H9 (cell line): ENCODE measurements at regions not wholly inside any gene's neighbourhood (a gene's known extent, or its start where the extent isn't known, plus 50 kb on each side); places are given as distances from the start of the nearest gene placed in this dataset.
"Not testable (repeated sequence)": the region's sequence is repeated elsewhere in the genome, so short reads cannot be mapped to it uniquely, and the experiment has no call there.

Experiments used
- DNase-seq: peaks from one replicate; pipeline ENCODE4 v3.0.0-alpha.2; 2017
- H2AFZ ChIP-seq: one replicate; pipeline ENCODE4 v1.6.1; 2013; ENCODE audit warnings: mild to moderate bottlenecking, low read length, control low read depth, moderate library complexity
- H2AK5ac ChIP-seq: 2 replicates; pipeline ENCODE4 v1.6.1; 2013; ENCODE audit warnings: low read length, control low read depth, mixed read lengths; ENCODE audit not compliant: insufficient read length
- H2BK120ac ChIP-seq: one replicate; pipeline ENCODE4 v1.6.1; 2013; ENCODE audit warnings: low read depth, mild to moderate bottlenecking, low read length, control low read depth, inconsistent platforms; ENCODE audit not compliant: poor library complexity, severe bottlenecking
- H2BK12ac ChIP-seq: 2 replicates; pipeline ENCODE4 v1.6.1; 2013; ENCODE audit warnings: low read length, control low read depth, mixed read lengths, low read depth; ENCODE audit not compliant: insufficient read length
- H2BK15ac ChIP-seq: 2 replicates; pipeline ENCODE4 v1.6.1; 2013; ENCODE audit warnings: low read depth, low read length, control low read depth
- H2BK20ac ChIP-seq: one replicate; pipeline ENCODE4 v1.6.1; 2013; ENCODE audit warnings: low read depth, mild to moderate bottlenecking, low read length, control low read depth, inconsistent platforms; ENCODE audit not compliant: poor library complexity, severe bottlenecking
- H2BK5ac ChIP-seq: 2 replicates; pipeline ENCODE4 v1.6.1; 2013; ENCODE audit warnings: low read length, control low read depth, mixed read lengths; ENCODE audit not compliant: insufficient read length
- H3K14ac ChIP-seq: 2 replicates; pipeline ENCODE4 v1.6.1; 2013; ENCODE audit warnings: low read length, control low read depth; ENCODE audit not compliant: insufficient read depth
- H3K18ac ChIP-seq: 2 replicates; pipeline ENCODE4 v1.6.1; 2013; ENCODE audit warnings: low read depth, mild to moderate bottlenecking, mixed read lengths, low read length, control low read depth; ENCODE audit not compliant: insufficient read length
- H3K23ac ChIP-seq: 2 replicates; pipeline ENCODE4 v1.6.1; 2013; ENCODE audit warnings: low read length, control low read depth, mixed read lengths, low read depth; ENCODE audit not compliant: insufficient read length
- H3K23me2 ChIP-seq: 2 replicates; pipeline ENCODE4 v1.6.1; 2013; ENCODE audit warnings: low read depth, mild to moderate bottlenecking, mixed read lengths, low read length, control low read depth; ENCODE audit not compliant: insufficient read length, poor library complexity, severe bottlenecking
- H3K27ac ChIP-seq: 2 replicates; pipeline ENCODE4 v1.5.1; 2013; ENCODE audit warnings: low read length, control low read depth, mixed read lengths, low read depth; ENCODE audit not compliant: insufficient read length
- H3K27me3 ChIP-seq: 2 replicates; pipeline ENCODE4 v1.6.1; 2013; ENCODE audit warnings: low read length, control low read depth, inconsistent platforms; ENCODE audit not compliant: insufficient read depth
- H3K4ac ChIP-seq: 2 replicates; pipeline ENCODE4 v1.6.1; 2013; ENCODE audit warnings: low read depth, mild to moderate bottlenecking, control low read depth, inconsistent platforms, low read length, moderate library complexity
- H3K4me1 ChIP-seq: 2 replicates; pipeline ENCODE4 v1.6.1; 2013; ENCODE audit warnings: low read length, control low read depth, inconsistent platforms; ENCODE audit not compliant: insufficient read depth
- H3K4me2 ChIP-seq: 2 replicates; pipeline ENCODE4 v1.6.1; 2013; ENCODE audit warnings: low read length, control low read depth, mixed read lengths; ENCODE audit not compliant: insufficient read length, insufficient read depth
- H3K56ac ChIP-seq: 2 replicates; pipeline ENCODE4 v1.6.1; 2013; ENCODE audit warnings: low read depth, mild to moderate bottlenecking, mixed read lengths, low read length, control low read depth; ENCODE audit not compliant: insufficient read length
- H3K79me1 ChIP-seq: 2 replicates; pipeline ENCODE4 v1.6.1; 2013; ENCODE audit warnings: low read depth, mild to moderate bottlenecking, moderate library complexity, low read length, control low read depth, inconsistent platforms; ENCODE audit not compliant: insufficient read depth, poor library complexity, severe bottlenecking
- H3K79me2 ChIP-seq: 2 replicates; pipeline ENCODE4 v1.6.1; 2013; ENCODE audit warnings: low read length, control low read depth, inconsistent platforms; ENCODE audit not compliant: insufficient read depth
- H3K9ac ChIP-seq: 2 replicates; pipeline ENCODE4 v1.6.1; 2013; ENCODE audit warnings: low read length, control low read depth, mixed read lengths; ENCODE audit not compliant: insufficient read length; ENCODE audit errors: extremely low read depth
- H3K9me3 ChIP-seq: one replicate; pipeline ENCODE4 v1.6.1; 2013; ENCODE audit warnings: low read depth, low read length, inconsistent platforms; ENCODE audit not compliant: control insufficient read depth
- H3T11ph ChIP-seq: one replicate; pipeline ENCODE4 v1.6.1; 2013; ENCODE audit warnings: mild to moderate bottlenecking, low read length, control low read depth, inconsistent platforms
- H4K20me1 ChIP-seq: one replicate; pipeline ENCODE4 v1.6.1; 2013; ENCODE audit not compliant: control insufficient read depth, insufficient read length, insufficient read depth
- H4K5ac ChIP-seq: 2 replicates; pipeline ENCODE4 v1.6.1; 2013; ENCODE audit warnings: low read depth, mild to moderate bottlenecking, mixed read lengths, low read length, control low read depth; ENCODE audit not compliant: insufficient read length
- H4K8ac ChIP-seq: replicated peaks from 2 replicates; pipeline ENCODE4 v1.6.1; 2013; ENCODE audit warnings: low read length, control low read depth, mixed read lengths, low read depth; ENCODE audit not compliant: insufficient read length
- H4K91ac ChIP-seq: 2 replicates; pipeline ENCODE4 v1.6.1; 2013; ENCODE audit warnings: low read depth, mild to moderate bottlenecking, moderate library complexity, mixed read lengths, low read length, control low read depth; ENCODE audit not compliant: insufficient read length
- H3K27ac Mint-ChIP-seq, 3 experiments: 2 replicates in 2 of 3; 3 replicates in 1 of 3; pipeline ENCODE4 v1.8.0; 2020 to 2021; ENCODE audit warnings: mixed read lengths in 3 of 3, mild to moderate bottlenecking in 1 of 3, moderate library complexity in 1 of 3
- H3K27me3 Mint-ChIP-seq: 2 replicates; pipeline ENCODE4 v1.8.0; 2021; ENCODE audit warnings: low read depth, mild to moderate bottlenecking, moderate library complexity, mixed read lengths
- H3K36me3 Mint-ChIP-seq, 3 experiments: 2 replicates in 2 of 3; 3 replicates in 1 of 3; pipeline ENCODE4 v1.8.0; 2020 to 2021; ENCODE audit warnings: low read depth in 3 of 3, mixed read lengths in 3 of 3; ENCODE audit not compliant: insufficient read depth in 1 of 3
- H3K4me1 Mint-ChIP-seq, 2 experiments: 2 replicates each; pipeline ENCODE4 v1.8.0; 2020; ENCODE audit warnings: mixed read lengths in 2 of 2
- H3K4me3 Mint-ChIP-seq, 2 experiments: 2 replicates in 1 of 2; 3 replicates in 1 of 2; pipeline ENCODE4 v1.8.0; 2020 to 2021; ENCODE audit warnings: mild to moderate bottlenecking in 2 of 2, mixed read lengths in 2 of 2, moderate library complexity in 1 of 2
- H3K9me3 Mint-ChIP-seq, 2 experiments: 2 replicates in 1 of 2; 3 replicates in 1 of 2; pipeline ENCODE4 v1.8.0; 2020; ENCODE audit warnings: mild to moderate bottlenecking in 2 of 2, mixed read lengths in 2 of 2, moderate library complexity in 1 of 2
- CTCF ChIP-seq: fragments of 200-600 bp; sonication (generic); conservative IDR thresholded peaks from 3 replicates; pipeline ENCODE4 v1.8.0; 2021; ENCODE audit warnings: antibody characterized with exemption, mild to moderate bottlenecking
- WGBS: extraction: QIAGEN DNeasy Blood & Tissue Kit; methylation state at CpG from one replicate; pipeline ENCODE4 v1.1.7; 2013; ENCODE audit warnings: missing lambda C conversion rate, low lambda C conversion rate, mixed read lengths; ENCODE audit not compliant: insufficient read length; ENCODE audit errors: extremely low coverage; 5-methylcytosine and 5-hydroxymethylcytosine counted together

- Mint-ChIP-seq H3K27ac (no peak overlapping the region), H3K4me3 (no peak overlapping the region), H3K9me3 (peaks cover 0 to 2% of the 10 kb centered on the region in 2 experiments; a peak in 2 of 5 replicates), H3K4me1 (no peaks in the 10 kb centered on the region), H3K27me3 (peaks cover 3% of the 10 kb centered on the region), H3K36me3 (no peaks in the 10 kb centered on the region)
- Histone ChIP-seq H3K18ac (no peak overlapping the region), H3K9me3 (no peaks in the 10 kb centered on the region), H3K23me2 (no peaks in the 10 kb centered on the region), H3K27ac (no peak overlapping the region), H3K4ac (no peak overlapping the region), H3K4me1 (no peaks in the 10 kb centered on the region), H3K56ac (no peak overlapping the region), H2BK120ac (no peak overlapping the region), H3T11ph (no peak overlapping the region), H2BK15ac (no peak overlapping the region), H2AK5ac (no peak overlapping the region), H2AFZ (no peak overlapping the region), H4K20me1 (no peaks in the 10 kb centered on the region), H4K91ac (no peak overlapping the region), H3K23ac (no peak overlapping the region), H3K79me2 (no peaks in the 10 kb centered on the region), H3K27me3 (no peaks in the 10 kb centered on the region), H3K14ac (no peak overlapping the region; the same call in 1 of the 2 replicates), H4K8ac (no peak overlapping the region), H3K79me1 (no peaks in the 10 kb centered on the region), H4K5ac (no peak overlapping the region), H2BK5ac (no peak overlapping the region), H2BK20ac (no peak overlapping the region), H3K9ac (no peak overlapping the region), H3K4me2 (no peak overlapping the region), H2BK12ac (no peak overlapping the region)
- no CpG with 5 or more reads among the region's 36 CpGs for WGBS
- TF ChIP-seq CTCF, result no peak
- DNase-seq, result peak; percentile 30
Observed at GRCh38 chr6:170087941-170088581, 202.8 kb downstream of the DLL1 start.

GRCh38 chr6:170087421-170087780 is 203.5 kb downstream of the DLL1 start:
- H3K4ac ChIP-seq, H3K9ac ChIP-seq, H4K20me1 ChIP-seq, H3K79me2 ChIP-seq, H2BK12ac ChIP-seq, H4K5ac ChIP-seq, H3K27me3 ChIP-seq, H3K27me3 Mint-ChIP-seq, H3K79me1 ChIP-seq, H2BK5ac ChIP-seq, H3K36me3 Mint-ChIP-seq, H3K4me2 ChIP-seq, H3K4me1 Mint-ChIP-seq, H3K27ac Mint-ChIP-seq, H2BK120ac ChIP-seq, H3T11ph ChIP-seq, H3K18ac ChIP-seq, H3K23me2 ChIP-seq, H2BK20ac ChIP-seq, H2AFZ ChIP-seq, H3K27ac ChIP-seq, H2BK15ac ChIP-seq, H3K9me3 Mint-ChIP-seq, H3K56ac ChIP-seq, H3K9me3 ChIP-seq, H4K91ac ChIP-seq, H4K8ac ChIP-seq, H3K14ac ChIP-seq, H3K4me3 Mint-ChIP-seq, H3K23ac ChIP-seq, H3K4me1 ChIP-seq, H2AK5ac ChIP-seq: not testable (repeated sequence)
- DNase-seq, result peak; percentile 23
- no CpG with 5 or more reads among the region's 25 CpGs for WGBS
